Peyer's patch (tissue), 4 donors: ENCODE measurements at regions not wholly inside any gene's neighbourhood (a gene's known extent, or its start where the extent isn't known, plus 50 kb on each side); places are given as distances from the start of the nearest gene placed in this dataset.
A peak's percentile ranks its signal among the peaks of the same experiment; 100 is the strongest.

Experiments used
- DNase-seq, 3 donors: peaks; one replicate each; pipeline ENCODE4 v3.0.0-alpha.2; 2017 to 2019
- H3K27ac ChIP-seq, 4 donors: fragments of 200-600 bp; sonication (generic); one replicate each; pipeline ENCODE4 v1.5.1; 2016 to 2019
- H3K27me3 ChIP-seq, 2 donors: fragments of 200-600 bp; sonication (generic); one replicate each; pipeline ENCODE4 v1.5.1; 2019
- H3K36me3 ChIP-seq, 3 donors: fragments of 200-600 bp; sonication (generic); one replicate each; pipeline ENCODE4 v1.5.1; 2016 to 2019
- H3K4me1 ChIP-seq, 4 donors: fragments of 200-600 bp; sonication (generic); one replicate each; pipeline ENCODE4 v1.5.1; 2016 to 2019
- H3K4me3 ChIP-seq, 4 donors: fragments of 200-600 bp; sonication (generic); 1 replicate in 3 of 4; 2 replicates in 1 of 4; pipeline ENCODE4 v1.5.1; 2016 to 2019; ENCODE audit warnings: mild to moderate bottlenecking in 1 of 4
- H3K9me3 ChIP-seq, 4 donors: fragments of 200-600 bp; sonication (generic); one replicate each; pipeline ENCODE4 v1.5.1; 2016 to 2019; ENCODE audit warnings: mild to moderate bottlenecking in 1 of 4
- POLR2A ChIP-seq, 2 donors: fragments of 450-650 bp; IDR thresholded peaks; one replicate each; pipeline ENCODE4 v1.5.1; 2017; ENCODE audit warnings: antibody characterized with exemption in 2 of 2, mild to moderate bottlenecking in 2 of 2, moderate library complexity in 2 of 2
- TF ChIP-seq, protein P1 (sequence below), 6 experiments: fragments of 450-650 bp in 4 of 6; fragments of 200-600 bp in 2 of 6; sonication (generic) in 1 of 6; IDR thresholded peaks; one replicate each; pipeline ENCODE4 v1.5.1; 2017 to 2019; ENCODE audit warnings: antibody characterized with exemption in 6 of 6, mild to moderate bottlenecking in 3 of 6, moderate library complexity in 1 of 6

DNA sequence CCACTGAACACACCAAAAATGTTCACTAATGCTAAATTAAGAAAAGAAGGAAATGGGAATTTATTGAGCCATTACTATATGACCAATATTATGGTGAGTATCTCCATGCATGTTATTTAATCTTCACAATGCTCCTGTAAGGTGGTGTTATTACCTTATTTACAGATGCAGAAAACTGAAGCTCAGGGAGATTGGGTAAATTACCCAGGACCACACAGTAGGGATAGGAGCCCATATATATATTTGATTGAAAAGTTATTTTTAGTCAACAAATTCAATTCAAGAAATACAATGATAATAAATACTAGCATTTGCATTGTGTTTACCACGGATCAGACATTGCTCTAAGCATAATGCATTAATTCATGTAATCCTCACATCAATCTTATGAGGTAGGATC is 202.2 kb upstream of the FBXO11 start:
- DNase-seq = no peak
- H3K27ac ChIP-seq = no peak overlapping the region
- no peak for TF ChIP-seq POLR2A (IDR thresholded peaks at IDR 0.05)
- TF ChIP-seq, protein P1, sequence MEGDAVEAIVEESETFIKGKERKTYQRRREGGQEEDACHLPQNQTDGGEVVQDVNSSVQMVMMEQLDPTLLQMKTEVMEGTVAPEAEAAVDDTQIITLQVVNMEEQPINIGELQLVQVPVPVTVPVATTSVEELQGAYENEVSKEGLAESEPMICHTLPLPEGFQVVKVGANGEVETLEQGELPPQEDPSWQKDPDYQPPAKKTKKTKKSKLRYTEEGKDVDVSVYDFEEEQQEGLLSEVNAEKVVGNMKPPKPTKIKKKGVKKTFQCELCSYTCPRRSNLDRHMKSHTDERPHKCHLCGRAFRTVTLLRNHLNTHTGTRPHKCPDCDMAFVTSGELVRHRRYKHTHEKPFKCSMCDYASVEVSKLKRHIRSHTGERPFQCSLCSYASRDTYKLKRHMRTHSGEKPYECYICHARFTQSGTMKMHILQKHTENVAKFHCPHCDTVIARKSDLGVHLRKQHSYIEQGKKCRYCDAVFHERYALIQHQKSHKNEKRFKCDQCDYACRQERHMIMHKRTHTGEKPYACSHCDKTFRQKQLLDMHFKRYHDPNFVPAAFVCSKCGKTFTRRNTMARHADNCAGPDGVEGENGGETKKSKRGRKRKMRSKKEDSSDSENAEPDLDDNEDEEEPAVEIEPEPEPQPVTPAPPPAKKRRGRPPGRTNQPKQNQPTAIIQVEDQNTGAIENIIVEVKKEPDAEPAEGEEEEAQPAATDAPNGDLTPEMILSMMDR (IDR thresholded peaks at IDR 0.05) = no peak

DNA sequence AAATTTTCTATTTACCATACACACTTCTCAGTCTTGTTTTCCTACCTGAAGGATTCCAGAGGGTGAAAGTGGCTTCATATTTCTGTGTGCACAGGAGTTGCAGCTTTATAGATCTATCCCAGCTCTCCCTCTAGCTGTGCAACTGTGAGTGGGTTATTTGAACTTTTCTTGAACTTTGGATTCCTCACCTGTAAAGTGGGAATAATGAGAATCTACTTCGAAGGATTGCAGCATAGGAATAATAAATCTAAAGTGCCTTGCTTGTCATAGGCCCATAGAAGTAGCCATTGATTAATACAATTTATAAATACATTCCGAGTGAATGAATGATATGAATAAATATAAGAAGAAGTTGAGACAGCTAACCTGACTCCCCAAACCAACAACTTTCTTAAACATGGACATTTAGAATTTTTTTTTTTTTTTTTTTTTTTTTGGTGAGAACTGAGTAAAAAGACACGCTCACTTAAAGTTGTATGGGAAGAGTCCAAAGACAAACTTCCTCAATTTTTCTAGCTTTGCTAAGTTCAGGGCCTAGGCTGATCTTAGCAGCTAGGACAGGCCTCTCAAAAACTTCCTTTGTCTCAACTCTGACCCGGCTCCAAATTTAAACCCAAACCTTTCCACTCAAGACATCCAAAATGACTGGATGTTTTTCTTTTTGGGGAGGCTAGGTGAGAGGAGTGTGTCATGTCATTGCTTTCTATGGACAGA is 203.3 kb upstream of the FBXO11 start:
- no peak for TF ChIP-seq POLR2A (IDR thresholded peaks at IDR 0.05)
- TF ChIP-seq, protein P1 (IDR thresholded peaks at IDR 0.05) = no peak
- no peak overlapping the region for H3K4me3 ChIP-seq
- H3K9me3 ChIP-seq = no peaks in the 10 kb centered on the region
- no peaks in the 10 kb centered on the region for H3K36me3 ChIP-seq
- H3K27ac ChIP-seq = no peak overlapping the region
- H3K4me1 ChIP-seq = peaks cover 0 to 18% (median 7%) of the 10 kb centered on the region in 4 donors
- DNase-seq = no peak
- no peaks in the 10 kb centered on the region for H3K27me3 ChIP-seq

More for the DNA sequence above, 202.2 kb upstream of the FBXO11 start:
- H3K4me3 ChIP-seq = no peak overlapping the region
- H3K36me3 ChIP-seq = no peaks in the 10 kb centered on the region
- no peaks in the 10 kb centered on the region for H3K9me3 ChIP-seq
- peaks cover 0 to 18% (median 7%) of the 10 kb centered on the region in 4 donors for H3K4me1 ChIP-seq
- H3K27me3 ChIP-seq = no peaks in the 10 kb centered on the region

DNA sequence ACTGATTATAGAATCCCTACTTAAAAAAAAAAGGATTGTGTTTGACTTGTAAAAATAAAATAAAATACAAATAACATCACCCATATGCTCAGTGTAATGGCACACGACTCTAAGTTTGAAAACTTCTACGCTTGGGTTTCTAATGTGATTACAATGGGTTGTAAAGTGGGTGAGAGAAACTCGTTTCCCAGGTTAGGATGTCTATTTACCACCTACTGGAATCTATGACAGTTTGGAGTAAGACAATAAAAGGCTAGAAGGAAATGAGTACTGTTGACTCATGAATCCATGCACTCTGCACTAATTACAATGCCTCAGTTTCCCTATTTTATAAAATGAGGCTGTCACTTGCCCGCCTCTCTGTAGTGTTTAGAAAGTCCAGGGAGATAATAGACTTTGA is 204.0 kb upstream of the FOXN2 start:
- Histone ChIP-seq H3K27ac (no peak overlapping the region), H3K36me3 (no peaks in the 10 kb centered on the region), H3K9me3 (no peaks in the 10 kb centered on the region), H3K4me1 (peaks cover 0 to 18% (median 7%) of the 10 kb centered on the region in 4 donors), H3K4me3 (no peak overlapping the region), H3K27me3 (no peaks in the 10 kb centered on the region)
- no peak for DNase-seq
- TF ChIP-seq, protein P1 (IDR thresholded peaks at IDR 0.05) = no peak
- TF ChIP-seq POLR2A (IDR thresholded peaks at IDR 0.05) = no peak

DNA sequence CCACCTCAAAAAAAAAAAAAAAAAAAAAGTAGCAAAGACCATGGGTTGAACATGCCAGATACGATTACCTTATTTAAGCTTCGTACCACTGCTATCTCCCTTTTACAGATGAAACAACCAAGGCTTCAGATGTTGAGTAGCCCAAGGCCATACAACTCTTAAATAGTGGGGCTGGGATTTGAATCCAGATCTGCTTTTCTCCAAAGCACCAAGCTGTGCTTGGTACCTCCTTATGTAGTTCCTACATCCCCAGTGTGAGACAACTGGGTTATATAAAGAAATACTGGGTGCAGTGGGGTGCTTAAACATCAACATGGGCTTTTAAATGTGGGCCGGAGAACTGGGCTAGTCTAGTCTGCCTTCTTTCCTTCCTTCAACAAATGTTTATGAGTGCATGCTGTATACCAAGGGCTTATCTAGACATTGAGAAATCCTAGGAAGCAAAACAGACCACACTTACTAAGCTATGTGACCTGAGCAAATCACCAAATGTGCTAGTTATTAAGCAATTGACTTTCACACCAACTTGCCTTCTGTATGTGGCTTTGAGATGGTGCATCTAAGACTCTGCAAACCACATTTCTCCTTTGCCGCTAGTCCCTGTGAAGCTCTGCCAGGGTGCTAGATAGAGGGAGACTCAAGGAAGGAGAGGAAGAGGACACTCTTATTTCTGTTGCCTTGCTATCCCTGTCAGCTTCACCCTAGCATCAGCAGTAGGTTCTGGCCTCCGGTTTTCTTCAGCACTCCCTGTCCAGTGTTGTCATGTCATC is 201.4 kb upstream of the FOXN2 start:
- H3K4me1 ChIP-seq = peaks cover 0 to 10% (median 4%) of the 10 kb centered on the region in 4 donors
- peak overlapping the region in 1 of 4 donors; percentile 12 for H3K27ac ChIP-seq
- TF ChIP-seq, protein P1 (IDR thresholded peaks at IDR 0.05) = no peak
- TF ChIP-seq POLR2A (IDR thresholded peaks at IDR 0.05) = no peak
- DNase-seq = no peak
- H3K27me3 ChIP-seq = no peaks in the 10 kb centered on the region
- no peaks in the 10 kb centered on the region for H3K36me3 ChIP-seq
- H3K9me3 ChIP-seq = no peaks in the 10 kb centered on the region
- no peak overlapping the region for H3K4me3 ChIP-seq

DNA sequence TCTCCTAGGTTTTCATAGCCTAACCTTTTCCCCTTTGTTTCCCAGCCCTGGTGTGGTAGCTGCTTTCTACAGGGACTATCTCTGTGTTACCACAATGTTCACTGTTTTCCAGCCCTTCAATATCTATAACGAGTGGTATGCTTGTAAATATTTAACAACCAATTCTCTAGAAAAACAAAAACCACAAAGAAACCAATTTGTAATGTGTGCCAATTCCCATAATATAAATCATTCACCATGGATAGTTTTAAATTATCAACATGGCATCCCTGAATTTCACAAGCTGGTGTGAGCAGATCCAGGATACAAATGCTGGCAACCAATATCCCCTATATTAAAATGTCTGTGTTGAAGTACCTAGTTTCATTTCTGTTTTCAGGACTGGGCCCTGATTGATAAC is 200.7 kb upstream of the FOXN2 start:
- peaks cover 0 to 10% (median 4%) of the 10 kb centered on the region in 4 donors for H3K4me1 ChIP-seq
- H3K36me3 ChIP-seq = no peaks in the 10 kb centered on the region
- H3K27ac ChIP-seq = peak overlapping the region in 1 of 4 donors; percentile 12
- DNase-seq = no peak
- H3K9me3 ChIP-seq = no peaks in the 10 kb centered on the region
- no peak overlapping the region for H3K4me3 ChIP-seq
- H3K27me3 ChIP-seq = no peaks in the 10 kb centered on the region
- no peak for TF ChIP-seq POLR2A (IDR thresholded peaks at IDR 0.05)
- TF ChIP-seq, protein P1 (IDR thresholded peaks at IDR 0.05) = no peak
